Spinal cord (tissue), 9 donors: ENCODE measurements at regions not wholly inside any gene's neighbourhood (a gene's known extent, or its start where the extent isn't known, plus 50 kb on each side); places are given as distances from the start of the nearest gene placed in this dataset.
"Not testable (repeated sequence)": the region's sequence is repeated elsewhere in the genome, so short reads cannot be mapped to it uniquely, and the experiment has no call there.

Experiments
- DNase-seq, 6 donors: peaks; one replicate each; pipeline versions ENCODE4 v3.0.0 to v3.0.0-alpha.2; 2013 to 2015; ENCODE audit warnings: low spot score in 6 of 6, low read depth in 4 of 6
- H3K27ac ChIP-seq: one replicate; pipeline ENCODE4 v1.5.1; 2013; ENCODE audit warnings: low read depth, low read length, control low read depth
- H3K27me3 ChIP-seq: one replicate; pipeline ENCODE4 v1.6.1; 2013; ENCODE audit warnings: low read length; ENCODE audit not compliant: control insufficient read depth, insufficient read depth
- H3K36me3 ChIP-seq: one replicate; pipeline ENCODE4 v1.6.1; 2013; ENCODE audit warnings: low read length; ENCODE audit not compliant: control insufficient read depth, insufficient read depth
- H3K4me1 ChIP-seq: one replicate; pipeline ENCODE4 v1.6.1; 2013; ENCODE audit warnings: low read length; ENCODE audit not compliant: control insufficient read depth, insufficient read depth
- H3K4me3 ChIP-seq: one replicate; pipeline ENCODE4 v1.5.1; 2013; ENCODE audit warnings: low read depth, low read length, control low read depth
- H3K9me3 ChIP-seq: one replicate; pipeline ENCODE4 v1.6.1; 2013; ENCODE audit warnings: low read length; ENCODE audit not compliant: control insufficient read depth, insufficient read depth
- WGBS: methylation state at CpG from one replicate; pipeline ENCODE4 v1.1.5; 2013; ENCODE audit warnings: missing lambda C conversion rate; ENCODE audit not compliant: insufficient coverage; 5-methylcytosine and 5-hydroxymethylcytosine counted together
- donor health status: healthy.

GRCh38 chr18:25544546-25545287 is 192.8 kb upstream of the ZNF521 start:
- no peaks in the 10 kb centered on the region for H3K9me3 ChIP-seq
- H3K27me3 ChIP-seq = no peaks in the 10 kb centered on the region
- no CpG with 5 or more reads among the region's 2 CpGs for WGBS
- H3K27ac ChIP-seq = no peak overlapping the region
- DNase-seq = no peak
- no peak overlapping the region for H3K4me3 ChIP-seq
- no peaks in the 10 kb centered on the region for H3K36me3 ChIP-seq
- no peaks in the 10 kb centered on the region for H3K4me1 ChIP-seq

- Histone ChIP-seq H3K36me3 (no peaks in the 10 kb centered on the region), H3K4me3 (no peak overlapping the region), H3K27ac (no peak overlapping the region), H3K27me3 (no peaks in the 10 kb centered on the region), H3K9me3 (no peaks in the 10 kb centered on the region), H3K4me1 (no peaks in the 10 kb centered on the region)
- DNase-seq = no peak
- WGBS = no CpG with 5 or more reads among the region's 7 CpGs
Observed at GRCh38 chr18:25538175-25538922, 186.4 kb upstream of the ZNF521 start.

- no peak for DNase-seq
- Histone ChIP-seq H3K27ac (no peak overlapping the region), H3K36me3 (no peaks in the 10 kb centered on the region), H3K4me3 (no peak overlapping the region), H3K9me3 (no peaks in the 10 kb centered on the region), H3K27me3 (no peaks in the 10 kb centered on the region), H3K4me1 (no peaks in the 10 kb centered on the region)
- no CpG with 5 or more reads among the region's 1 CpG for WGBS
Observed at GRCh38 chr18:25535495-25535894, 183.5 kb upstream of the ZNF521 start.

GRCh38 chr18:25534401-25534800 is 182.4 kb upstream of the ZNF521 start:
- no peak for DNase-seq
- Histone ChIP-seq H3K27ac (no peak overlapping the region), H3K4me1 (no peaks in the 10 kb centered on the region), H3K9me3 (no peaks in the 10 kb centered on the region), H3K27me3 (no peaks in the 10 kb centered on the region), H3K4me3 (no peak overlapping the region), H3K36me3 (no peaks in the 10 kb centered on the region)
- no CpG with 5 or more reads among the region's 1 CpG for WGBS

DNA sequence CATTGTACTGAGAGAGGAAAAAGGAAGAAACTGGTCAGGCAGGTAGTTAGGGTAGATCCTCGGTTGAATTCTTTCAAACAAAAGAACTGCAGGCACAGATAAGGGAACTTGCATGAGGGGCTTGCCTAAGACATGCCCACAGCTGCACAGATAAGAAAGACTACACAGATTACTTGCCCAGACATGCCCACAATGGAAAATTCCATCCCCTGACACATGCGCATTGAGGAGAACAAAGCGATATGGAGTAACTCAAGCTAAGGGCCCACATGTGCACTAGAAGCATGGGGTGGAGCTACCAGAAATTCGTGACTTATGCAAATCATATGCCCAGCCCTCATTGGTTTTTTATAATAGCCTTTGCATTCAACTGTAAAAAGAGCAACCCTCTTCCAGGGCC is 181.3 kb upstream of the ZNF521 start:
- WGBS = 94% methylated on average over 3 of the region's 4 CpGs
- no peaks in the 10 kb centered on the region for H3K9me3 ChIP-seq
- DNase-seq = no peak
- no peaks in the 10 kb centered on the region for H3K36me3 ChIP-seq
- H3K27ac ChIP-seq = no peak overlapping the region
- no peaks in the 10 kb centered on the region for H3K4me1 ChIP-seq
- H3K27me3 ChIP-seq = no peaks in the 10 kb centered on the region
- no peak overlapping the region for H3K4me3 ChIP-seq

DNA sequence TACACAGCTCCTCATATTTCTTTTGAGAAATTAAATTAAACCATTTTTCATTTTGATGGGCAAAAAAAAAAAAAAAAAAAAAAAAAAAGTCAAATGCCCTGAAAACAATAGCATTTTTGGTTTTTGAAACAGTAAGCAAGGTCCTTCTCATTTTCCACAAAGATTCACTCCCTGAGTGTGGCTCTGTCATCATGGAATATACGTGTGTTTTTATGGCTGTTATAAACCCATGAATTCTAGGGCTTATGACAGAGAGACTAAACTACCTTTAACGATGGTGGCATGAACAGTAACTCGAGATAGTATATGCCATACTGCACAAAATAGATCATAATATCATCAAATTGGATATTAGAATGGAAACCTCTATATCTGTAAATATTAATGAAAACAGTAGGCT is 179.2 kb upstream of the ZNF521 start:
- Histone ChIP-seq H3K4me3 (no peak overlapping the region), H3K27me3 (no peaks in the 10 kb centered on the region), H3K36me3 (no peaks in the 10 kb centered on the region), H3K27ac (no peak overlapping the region), H3K9me3 (no peaks in the 10 kb centered on the region), H3K4me1 (no peaks in the 10 kb centered on the region)
- peak in 1 of 6 donors; percentile 12 for DNase-seq
- no CpG with 5 or more reads among the region's 3 CpGs for WGBS

GRCh38 chr18:25525789-25526188 is 173.8 kb upstream of the ZNF521 start:
- not testable (repeated sequence) for H3K27ac ChIP-seq, H3K36me3 ChIP-seq, H3K4me1 ChIP-seq, H3K4me3 ChIP-seq, DNase-seq, H3K27me3 ChIP-seq, H3K9me3 ChIP-seq
- WGBS = no CpG with 5 or more reads among the region's 1 CpG

GRCh38 chr18:25518716-25519053 is 166.7 kb upstream of the ZNF521 start:
- Histone ChIP-seq H3K27ac (no peak overlapping the region), H3K27me3 (no peaks in the 10 kb centered on the region), H3K36me3 (no peaks in the 10 kb centered on the region), H3K9me3 (no peaks in the 10 kb centered on the region), H3K4me3 (no peak overlapping the region), H3K4me1 (no peaks in the 10 kb centered on the region)
- DNase-seq = no peak
- WGBS = no CpG with 5 or more reads among the region's 3 CpGs

- Histone ChIP-seq H3K4me3 (no peak overlapping the region), H3K36me3 (no peaks in the 10 kb centered on the region)
- no peak for DNase-seq
Observed at GRCh38 chr18:25517881-25518715, 166.1 kb upstream of the ZNF521 start.

More at GRCh38 chr18:25517881-25518715, 166.1 kb upstream of the ZNF521 start:
- no peaks in the 10 kb centered on the region for H3K27me3 ChIP-seq
- WGBS = 45% methylated on average over 4 of the region's 6 CpGs
- no peak overlapping the region for H3K27ac ChIP-seq
- no peaks in the 10 kb centered on the region for H3K9me3 ChIP-seq
- no peaks in the 10 kb centered on the region for H3K4me1 ChIP-seq
